ENCODE measurements at regions not wholly inside any gene's neighbourhood (a gene's known extent, or its start where the extent isn't known, plus 50 kb on each side); places are given as distances from the start of the nearest gene placed in this dataset.

- Mint-ChIP-seq H3K4me3 (ENCODE audit: unreplicated experiment) (no peak overlapping the region), H3K36me3 (ENCODE audit: insufficient read depth, unreplicated experiment) (no peaks in the 10 kb centered on the region), H3K27ac (ENCODE audit: low read depth, unreplicated experiment) (no peak overlapping the region), H3K9me3 (ENCODE audit: unreplicated experiment) (no peaks in the 10 kb centered on the region), H3K4me1 (ENCODE audit: insufficient read depth, unreplicated experiment) (no peaks in the 10 kb centered on the region), H3K27me3 (ENCODE audit: insufficient read depth, unreplicated experiment) (no peaks in the 10 kb centered on the region)
- intact Hi-C loops (cut with micrococcal nuclease), result no loop called here
- CTCF ChIA-PET, result no interaction called here
- POLR2A ChIA-PET, result no interaction called here
- no peak for TF ChIP-seq CTCF (IDR thresholded peaks at IDR 0.05; ENCODE audit: unreplicated experiment)
- no TSS peak for BruUV-seq (replicated peaks)
- no peak for DNase-seq (ENCODE audit: unreplicated experiment)
Measured at GRCh38 chr2:156003780-156004179, 328.7 kb downstream of the NR4A2 start.

GRCh38 chr2:156001851-156002250 lies 330.7 kb downstream of the NR4A2 start:
- Mint-ChIP-seq H3K36me3 (ENCODE audit: insufficient read depth, unreplicated experiment) (no peaks in the 10 kb centered on the region), H3K27me3 (ENCODE audit: insufficient read depth, unreplicated experiment) (no peaks in the 10 kb centered on the region), H3K27ac (ENCODE audit: low read depth, unreplicated experiment) (no peak overlapping the region), H3K4me1 (ENCODE audit: insufficient read depth, unreplicated experiment) (no peaks in the 10 kb centered on the region), H3K9me3 (ENCODE audit: unreplicated experiment) (no peaks in the 10 kb centered on the region), H3K4me3 (ENCODE audit: unreplicated experiment) (no peak overlapping the region)
- intact Hi-C loops (cut with micrococcal nuclease), result no loop called here
- ChIA-PET CTCF (interaction anchor here (0.7 kb wide), 2 partner anchors 9 to 284 kb away, joined by 4 read pairs; no protein-coding TSS in a partner anchor), POLR2A (no interaction called here)
- TF ChIP-seq CTCF (IDR thresholded peaks at IDR 0.05; ENCODE audit: unreplicated experiment), result no peak
- no TSS peak for BruUV-seq (replicated peaks)
- DNase-seq (ENCODE audit: unreplicated experiment), result no peak

GRCh38 chr2:155997538-155997937 lies 335.0 kb downstream of the NR4A2 start:
- H3K4me1 Mint-ChIP-seq (ENCODE audit: insufficient read depth, unreplicated experiment), result no peaks in the 10 kb centered on the region
- no peak overlapping the region for H3K27ac Mint-ChIP-seq (ENCODE audit: low read depth, unreplicated experiment)
- H3K36me3 Mint-ChIP-seq (ENCODE audit: insufficient read depth, unreplicated experiment), result no peaks in the 10 kb centered on the region
- no TSS peak for BruUV-seq (replicated peaks)
- no peak for TF ChIP-seq CTCF (IDR thresholded peaks at IDR 0.05; ENCODE audit: unreplicated experiment)
- no peak overlapping the region for H3K4me3 Mint-ChIP-seq (ENCODE audit: unreplicated experiment)
- POLR2A ChIA-PET, result no interaction called here
- no peaks in the 10 kb centered on the region for H3K27me3 Mint-ChIP-seq (ENCODE audit: insufficient read depth, unreplicated experiment)
- CTCF ChIA-PET, result no interaction called here
- intact Hi-C loops (cut with micrococcal nuclease), result no loop called here
- H3K9me3 Mint-ChIP-seq (ENCODE audit: unreplicated experiment), result peaks cover 8% of the 10 kb centered on the region
- peak; percentile 2 for DNase-seq (ENCODE audit: unreplicated experiment)

- BruUV-seq (replicated peaks), result no TSS peak
- no peak overlapping the region for H3K27ac Mint-ChIP-seq (ENCODE audit: low read depth, unreplicated experiment)
- no peaks in the 10 kb centered on the region for H3K36me3 Mint-ChIP-seq (ENCODE audit: insufficient read depth, unreplicated experiment)
- peaks cover 8% of the 10 kb centered on the region for H3K9me3 Mint-ChIP-seq (ENCODE audit: unreplicated experiment)
- ChIA-PET CTCF (no interaction called here), POLR2A (no interaction called here)
- TF ChIP-seq CTCF (IDR thresholded peaks at IDR 0.05; ENCODE audit: unreplicated experiment), result no peak
- no peak overlapping the region for H3K4me3 Mint-ChIP-seq (ENCODE audit: unreplicated experiment)
- no peaks in the 10 kb centered on the region for H3K27me3 Mint-ChIP-seq (ENCODE audit: insufficient read depth, unreplicated experiment)
- intact Hi-C loops (cut with micrococcal nuclease), result no loop called here
- H3K4me1 Mint-ChIP-seq (ENCODE audit: insufficient read depth, unreplicated experiment), result no peaks in the 10 kb centered on the region
- DNase-seq (ENCODE audit: unreplicated experiment), result no peak
Measured at GRCh38 chr2:155994315-155994714, 338.2 kb downstream of the NR4A2 start.

Data from MCF 10A (cell line).